Smooth muscle cell (in vitro differentiated cells): ENCODE measurements at regions not wholly inside any gene's neighbourhood (a gene's known extent, or its start where the extent isn't known, plus 50 kb on each side); places are given as distances from the start of the nearest gene placed in this dataset.

Source experiments
- DNase-seq: peaks from one replicate; lab custom pipeline; 2025; ENCODE audit not compliant: unreplicated experiment; lab: John Stamatoyannopoulos, UW
- H2AFZ ChIP-seq: fragments of 200-600 bp; sonication (generic); 2 replicates; pipeline ENCODE4 v1.6.0; 2016; ENCODE audit warnings: antibody characterized with exemption, low read depth, mild to moderate bottlenecking
- H3F3A ChIP-seq: fragments of 200-600 bp; sonication (generic); 2 replicates; pipeline ENCODE4 v1.6.0; 2017; ENCODE audit warnings: antibody characterized with exemption, low read depth
- H3K27ac ChIP-seq: fragments of 200-600 bp; sonication (generic); 2 replicates; pipeline ENCODE4 v1.5.1; 2016; ENCODE audit warnings: low read depth, mild to moderate bottlenecking
- H3K27me3 ChIP-seq: fragments of 200-600 bp; sonication (generic); 2 replicates; pipeline ENCODE4 v1.6.1; 2016; ENCODE audit warnings: low read depth, mild to moderate bottlenecking
- H3K36me3 ChIP-seq: fragments of 200-600 bp; sonication (generic); 2 replicates; pipeline ENCODE4 v1.5.1; 2016; ENCODE audit warnings: low read depth
- H3K4me1 ChIP-seq: fragments of 200-600 bp; sonication (generic); 2 replicates; pipeline ENCODE4 v1.5.1; 2016; ENCODE audit warnings: low read depth
- H3K4me2 ChIP-seq: fragments of 200-600 bp; sonication (generic); 2 replicates; pipeline ENCODE4 v1.6.0; 2016; ENCODE audit warnings: mild to moderate bottlenecking
- H3K4me3 ChIP-seq: fragments of 200-600 bp; sonication (generic); 2 replicates; pipeline ENCODE4 v1.5.1; 2016; ENCODE audit warnings: mild to moderate bottlenecking
- H3K79me2 ChIP-seq: fragments of 200-600 bp; sonication (generic); 2 replicates; pipeline ENCODE4 v1.6.0; 2016; ENCODE audit warnings: low read depth, mild to moderate bottlenecking
- H3K9ac ChIP-seq: fragments of 200-600 bp; sonication (generic); 2 replicates; pipeline ENCODE4 v1.6.0; 2016; ENCODE audit warnings: low read depth
- H3K9me3 ChIP-seq: fragments of 200-600 bp; sonication (generic); replicated peaks from 2 replicates; pipeline ENCODE4 v1.5.1; 2016; ENCODE audit warnings: low read depth
- H4K20me1 ChIP-seq: fragments of 200-600 bp; sonication (generic); 2 replicates; pipeline ENCODE4 v1.6.0; 2016; ENCODE audit warnings: low read depth
- CTCF ChIP-seq: fragments of 200-600 bp; sonication (generic); IDR thresholded peaks from 2 replicates; pipeline ENCODE4 v1.5.1; 2017; ENCODE audit warnings: borderline replicate concordance, mild to moderate bottlenecking, antibody characterized with exemption; ENCODE audit not compliant: insufficient read depth, poor library complexity, severe bottlenecking
- WGBS: methylation state at CpG from one replicate; pipeline ENCODE4 v1.1.7; 2016; ENCODE audit warnings: low lambda C conversion rate; 5-methylcytosine and 5-hydroxymethylcytosine counted together

- H3F3A ChIP-seq, result no peaks in the 10 kb centered on the region
- no peaks in the 10 kb centered on the region for H3K79me2 ChIP-seq
- 89% methylated on average over 1 of the region's 1 CpG for WGBS
- no peak for TF ChIP-seq CTCF
- H3K4me1 ChIP-seq, result no peaks in the 10 kb centered on the region
- H3K4me3 ChIP-seq, result no peak overlapping the region
- H3K36me3 ChIP-seq, result no peaks in the 10 kb centered on the region
- H3K4me2 ChIP-seq, result peak overlapping the region; percentile 0
- H4K20me1 ChIP-seq, result no peaks in the 10 kb centered on the region
- peak overlapping the region; percentile 41 for H3K27ac ChIP-seq
- no peak overlapping the region for H3K9ac ChIP-seq
- no peaks in the 10 kb centered on the region for H3K9me3 ChIP-seq
- H2AFZ ChIP-seq, result no peak overlapping the region
- no peaks in the 10 kb centered on the region for H3K27me3 ChIP-seq
- no peak for DNase-seq
Measured at GRCh38 chr14:27392153-27392552, 794.3 kb upstream of the NOVA1 start.

DNA sequence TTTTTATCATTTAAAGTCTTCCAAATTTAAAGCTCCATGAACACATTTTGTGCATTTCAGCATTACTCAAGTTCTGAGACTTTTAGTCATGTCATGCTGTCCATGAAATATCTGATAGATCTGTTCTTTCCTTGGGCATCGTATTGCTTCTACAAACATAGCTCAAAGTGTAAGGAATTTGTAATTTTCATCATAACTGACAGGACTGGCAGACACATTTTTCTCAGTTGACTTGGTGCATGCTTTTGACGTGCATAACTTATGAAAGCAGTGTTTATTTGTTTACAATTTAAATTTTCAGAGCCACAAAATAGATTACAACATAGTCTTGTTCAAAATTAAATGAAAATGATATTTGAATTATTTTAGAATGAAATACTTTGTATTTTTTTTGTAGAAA is 812.1 kb upstream of the NOVA1 start:
- Histone ChIP-seq H3K4me1 (no peaks in the 10 kb centered on the region), H4K20me1 (no peaks in the 10 kb centered on the region), H3K4me3 (no peak overlapping the region), H3K27ac (no peak overlapping the region), H2AFZ (no peak overlapping the region), H3K36me3 (no peaks in the 10 kb centered on the region), H3K27me3 (no peaks in the 10 kb centered on the region), H3K9me3 (no peaks in the 10 kb centered on the region), H3F3A (no peaks in the 10 kb centered on the region), H3K79me2 (no peaks in the 10 kb centered on the region), H3K9ac (no peak overlapping the region), H3K4me2 (no peak overlapping the region)
- WGBS, result 84% methylated on average over 2 of the region's 2 CpGs
- DNase-seq, result no peak
- no peak for TF ChIP-seq CTCF

DNA sequence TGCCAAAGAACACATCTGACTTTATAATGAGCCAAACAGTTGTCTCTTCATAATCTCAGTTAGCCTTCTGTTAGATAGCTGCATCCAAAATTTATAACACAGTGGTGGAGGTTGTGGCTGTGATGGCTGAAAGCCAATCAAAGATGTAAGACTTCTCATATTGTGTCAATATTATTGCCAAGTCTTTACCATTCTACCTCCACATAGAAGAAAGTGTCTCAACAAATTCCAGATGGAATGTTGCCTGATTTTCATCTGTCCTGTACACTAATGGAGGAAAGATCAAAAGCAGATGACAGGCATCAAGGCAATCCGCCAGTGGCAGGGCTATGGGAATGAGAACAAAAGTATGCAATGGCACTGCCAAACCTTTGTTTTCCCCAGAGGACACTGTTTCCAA is 813.1 kb upstream of the NOVA1 start:
- H3K36me3 ChIP-seq, result no peaks in the 10 kb centered on the region
- no peaks in the 10 kb centered on the region for H3K79me2 ChIP-seq
- H3K27me3 ChIP-seq, result no peaks in the 10 kb centered on the region
- no peak for DNase-seq
- WGBS, result 85% methylated on average over 1 of the region's 1 CpG
- TF ChIP-seq CTCF, result no peak
- no peak overlapping the region for H2AFZ ChIP-seq
- H3K9ac ChIP-seq, result no peak overlapping the region
- H3K27ac ChIP-seq, result no peak overlapping the region
- H3K9me3 ChIP-seq, result no peaks in the 10 kb centered on the region
- no peak overlapping the region for H3K4me3 ChIP-seq
- no peaks in the 10 kb centered on the region for H4K20me1 ChIP-seq
- H3F3A ChIP-seq, result no peaks in the 10 kb centered on the region
- H3K4me1 ChIP-seq, result no peaks in the 10 kb centered on the region
- H3K4me2 ChIP-seq, result no peak overlapping the region

- WGBS, result 92% methylated on average over 4 of the region's 4 CpGs
- Histone ChIP-seq H3K4me3 (no peak overlapping the region), H3K9me3 (no peaks in the 10 kb centered on the region), H4K20me1 (no peaks in the 10 kb centered on the region), H3K27ac (peak overlapping the region; percentile 87), H3K79me2 (no peaks in the 10 kb centered on the region), H2AFZ (peak overlapping the region; percentile 64), H3K27me3 (no peaks in the 10 kb centered on the region), H3K36me3 (no peaks in the 10 kb centered on the region), H3K4me2 (peak overlapping the region; percentile 13), H3K9ac (peak overlapping the region; percentile 62), H3F3A (no peaks in the 10 kb centered on the region), H3K4me1 (no peaks in the 10 kb centered on the region)
- DNase-seq, result no peak
- TF ChIP-seq CTCF, result no peak
Measured at GRCh38 chr14:27427796-27428195, 830.0 kb upstream of the NOVA1 start.
